LNCaP clone FGC (cell line): ENCODE measurements at regions not wholly inside any gene's neighbourhood (a gene's known extent, or its start where the extent isn't known, plus 50 kb on each side); places are given as distances from the start of the nearest gene placed in this dataset.

Source experiments
- DNase-seq: peaks from one replicate; pipeline ENCODE4 v3.0.0-alpha.2; 2011; ENCODE audit warnings: low read depth
- H3K4me3 ChIP-seq: 2 replicates; pipeline ENCODE4 v1.5.1; 2011; ENCODE audit warnings: mild to moderate bottlenecking, low read depth, low read length, control low read depth
- CTCF ChIP-seq: IDR thresholded peaks from 2 replicates; pipeline ENCODE4 v1.5.1; 2012; ENCODE audit warnings: mild to moderate bottlenecking; ENCODE audit not compliant: control insufficient read depth, insufficient read depth; ENCODE audit errors: extremely low read depth

- no peak for TF ChIP-seq CTCF
- DNase-seq = no peak
These were observed 104.3 kb upstream of the NUDT7 start for GRCh38 chr16:77617996-77618395.

GRCh38 chr16:77618951-77619350 lies 103.4 kb upstream of the NUDT7 start:
- H3K4me3 ChIP-seq = no peak overlapping the region
- no peak for DNase-seq
- no peak for TF ChIP-seq CTCF

More at GRCh38 chr16:77617996-77618395, 104.3 kb upstream of the NUDT7 start:
- no peak overlapping the region for H3K4me3 ChIP-seq

- H3K4me3 ChIP-seq = no peak overlapping the region
- TF ChIP-seq CTCF = no peak
- no peak for DNase-seq
These were observed 98.2 kb upstream of the NUDT7 start for GRCh38 chr16:77624085-77624484.

- no peak for DNase-seq
- TF ChIP-seq CTCF = no peak
- no peak overlapping the region for H3K4me3 ChIP-seq
These were observed 85.7 kb upstream of the NUDT7 start for GRCh38 chr16:77636615-77637014.

GRCh38 chr16:77637940-77638339 lies 84.4 kb upstream of the NUDT7 start:
- DNase-seq = no peak
- no peak overlapping the region for H3K4me3 ChIP-seq
- no peak for TF ChIP-seq CTCF

GRCh38 chr16:77643176-77643575 lies 79.1 kb upstream of the NUDT7 start:
- H3K4me3 ChIP-seq = no peak overlapping the region
- TF ChIP-seq CTCF = no peak
- DNase-seq = no peak

- no peak for DNase-seq
- H3K4me3 ChIP-seq = no peak overlapping the region
- no peak for TF ChIP-seq CTCF
These were observed 76.5 kb upstream of the NUDT7 start for GRCh38 chr16:77645764-77646163.
